ENCODE measurements at regions not wholly inside any gene's neighbourhood (a gene's known extent, or its start where the extent isn't known, plus 50 kb on each side); places are given as distances from the start of the nearest gene placed in this dataset.

GRCh38 chr6:148166339-148166968 is 176.2 kb upstream of the SASH1 start:
- no peak for DNase-seq (ENCODE audit: insufficient read length)
- FAIRE-seq = no peak
- TF ChIP-seq POLR2A (IDR thresholded peaks at IDR 0.05; ENCODE audit: low read depth, low read length) (no peak), POLR2AphosphoS5 (IDR thresholded peaks at IDR 0.05; ENCODE audit: low read depth, low read length) (no peak), TAF1 (IDR thresholded peaks at IDR 0.05; ENCODE audit: borderline replicate concordance, low read depth, low read length) (no peak)

- FAIRE-seq (no peak), DNase-seq (ENCODE audit: insufficient read length) (no peak)
- no peak for TF ChIP-seq POLR2AphosphoS5 (IDR thresholded peaks at IDR 0.05; ENCODE audit: low read depth, low read length)
- TF ChIP-seq TAF1 (IDR thresholded peaks at IDR 0.05; ENCODE audit: borderline replicate concordance, low read depth, low read length) = no peak
- TF ChIP-seq POLR2A (IDR thresholded peaks at IDR 0.05; ENCODE audit: low read depth, low read length) = no peak
These were observed 172.9 kb upstream of the SASH1 start for GRCh38 chr6:148169706-148170105.

GRCh38 chr6:148170286-148170685 is 172.4 kb upstream of the SASH1 start:
- DNase-seq (ENCODE audit: insufficient read length) (no peak), FAIRE-seq (no peak)
- TF ChIP-seq TAF1 (IDR thresholded peaks at IDR 0.05; ENCODE audit: borderline replicate concordance, low read depth, low read length) (no peak), POLR2A (IDR thresholded peaks at IDR 0.05; ENCODE audit: low read depth, low read length) (no peak), POLR2AphosphoS5 (IDR thresholded peaks at IDR 0.05; ENCODE audit: low read depth, low read length) (no peak)

GRCh38 chr6:148173548-148173947 is 169.1 kb upstream of the SASH1 start:
- FAIRE-seq (no peak), DNase-seq (ENCODE audit: insufficient read length) (no peak)
- TF ChIP-seq POLR2AphosphoS5 (IDR thresholded peaks at IDR 0.05; ENCODE audit: low read depth, low read length) = no peak
- TF ChIP-seq POLR2A (IDR thresholded peaks at IDR 0.05; ENCODE audit: low read depth, low read length) = no peak
- TF ChIP-seq TAF1 (IDR thresholded peaks at IDR 0.05; ENCODE audit: borderline replicate concordance, low read depth, low read length) = no peak

GRCh38 chr6:148175550-148176188 is 167.0 kb upstream of the SASH1 start:
- FAIRE-seq (no peak), DNase-seq (ENCODE audit: insufficient read length) (no peak)

GRCh38 chr6:148177589-148178233 is 164.9 kb upstream of the SASH1 start:
- no peak for DNase-seq (ENCODE audit: insufficient read length)
- no peak for FAIRE-seq
- TF ChIP-seq POLR2AphosphoS5 (IDR thresholded peaks at IDR 0.05; ENCODE audit: low read depth, low read length) (no peak), TAF1 (IDR thresholded peaks at IDR 0.05; ENCODE audit: borderline replicate concordance, low read depth, low read length) (no peak), POLR2A (IDR thresholded peaks at IDR 0.05; ENCODE audit: low read depth, low read length) (no peak)

More at GRCh38 chr6:148175550-148176188, 167.0 kb upstream of the SASH1 start:
- TF ChIP-seq TAF1 (IDR thresholded peaks at IDR 0.05; ENCODE audit: borderline replicate concordance, low read depth, low read length) = no peak

- TF ChIP-seq POLR2A (IDR thresholded peaks at IDR 0.05; ENCODE audit: low read depth, low read length) (no peak), TAF1 (IDR thresholded peaks at IDR 0.05; ENCODE audit: borderline replicate concordance, low read depth, low read length) (no peak), POLR2AphosphoS5 (IDR thresholded peaks at IDR 0.05; ENCODE audit: low read depth, low read length) (no peak)
- DNase-seq (ENCODE audit: insufficient read length) (no peak), FAIRE-seq (no peak)
These were observed 162.9 kb upstream of the SASH1 start for GRCh38 chr6:148179786-148180185.

- DNase-seq (ENCODE audit: insufficient read length) = no peak
- TF ChIP-seq POLR2A (IDR thresholded peaks at IDR 0.05; ENCODE audit: low read depth, low read length) (no peak), POLR2AphosphoS5 (IDR thresholded peaks at IDR 0.05; ENCODE audit: low read depth, low read length) (no peak), TAF1 (IDR thresholded peaks at IDR 0.05; ENCODE audit: borderline replicate concordance, low read depth, low read length) (no peak)
- no peak for FAIRE-seq
These were observed 160.3 kb upstream of the SASH1 start for GRCh38 chr6:148182378-148182777.

GRCh38 chr6:148183776-148184175 is 158.9 kb upstream of the SASH1 start:
- DNase-seq (ENCODE audit: insufficient read length) (no peak), FAIRE-seq (no peak)
- TF ChIP-seq TAF1 (IDR thresholded peaks at IDR 0.05; ENCODE audit: borderline replicate concordance, low read depth, low read length) = no peak
- no peak for TF ChIP-seq POLR2AphosphoS5 (IDR thresholded peaks at IDR 0.05; ENCODE audit: low read depth, low read length)
- TF ChIP-seq POLR2A (IDR thresholded peaks at IDR 0.05; ENCODE audit: low read depth, low read length) = no peak

GRCh38 chr6:148186916-148187315 is 155.7 kb upstream of the SASH1 start:
- FAIRE-seq = no peak
- DNase-seq (ENCODE audit: insufficient read length) = no peak
- TF ChIP-seq TAF1 (IDR thresholded peaks at IDR 0.05; ENCODE audit: borderline replicate concordance, low read depth, low read length) = no peak
- no peak for TF ChIP-seq POLR2A (IDR thresholded peaks at IDR 0.05; ENCODE audit: low read depth, low read length)
- no peak for TF ChIP-seq POLR2AphosphoS5 (IDR thresholded peaks at IDR 0.05; ENCODE audit: low read depth, low read length)

GRCh38 chr6:148192310-148192709 is 150.3 kb upstream of the SASH1 start:
- DNase-seq (ENCODE audit: insufficient read length) = no peak
- TF ChIP-seq TAF1 (IDR thresholded peaks at IDR 0.05; ENCODE audit: borderline replicate concordance, low read depth, low read length) = no peak
- FAIRE-seq = no peak

- DNase-seq (ENCODE audit: insufficient read length) (no peak), FAIRE-seq (no peak)
These were observed 149.5 kb upstream of the SASH1 start for GRCh38 chr6:148193063-148193680.

More at GRCh38 chr6:148193063-148193680, 149.5 kb upstream of the SASH1 start:
- TF ChIP-seq TAF1 (IDR thresholded peaks at IDR 0.05; ENCODE audit: borderline replicate concordance, low read depth, low read length) (no peak), POLR2AphosphoS5 (IDR thresholded peaks at IDR 0.05; ENCODE audit: low read depth, low read length) (no peak), POLR2A (IDR thresholded peaks at IDR 0.05; ENCODE audit: low read depth, low read length) (no peak)
